Mesenchymal stem cell (in vitro differentiated cells and primary cell): ENCODE measurements at regions not wholly inside any gene's neighbourhood (a gene's known extent, or its start where the extent isn't known, plus 50 kb on each side); places are given as distances from the start of the nearest gene placed in this dataset.

Experiments
- DNase-seq: peaks from one replicate; pipeline ENCODE4 v3.0.0-alpha.2; 2013
- H2AFZ ChIP-seq: one replicate; pipeline ENCODE4 v1.6.1; 2013; ENCODE audit warnings: low read depth, mild to moderate bottlenecking, control low read depth, inconsistent platforms, low read length, moderate library complexity
- H2AK5ac ChIP-seq: 2 replicates; pipeline ENCODE4 v1.6.1; 2013; ENCODE audit warnings: low read length, moderate library complexity, mild to moderate bottlenecking, inconsistent platforms; ENCODE audit not compliant: severe bottlenecking
- H2BK120ac ChIP-seq: one replicate; pipeline ENCODE4 v1.6.1; 2013; ENCODE audit warnings: low read depth, mild to moderate bottlenecking, inconsistent platforms, low read length, moderate library complexity
- H2BK12ac ChIP-seq, 2 experiments: one replicate each; pipeline ENCODE4 v1.6.1; 2013; ENCODE audit warnings: inconsistent platforms in 2 of 2, low read length in 2 of 2, mild to moderate bottlenecking in 2 of 2, moderate library complexity in 2 of 2, control low read depth in 1 of 2
- H2BK15ac ChIP-seq: one replicate; pipeline ENCODE4 v1.6.1; 2013; ENCODE audit warnings: mild to moderate bottlenecking, low read depth, inconsistent platforms; ENCODE audit not compliant: poor library complexity, severe bottlenecking
- H2BK5ac ChIP-seq: 2 replicates; pipeline ENCODE4 v1.6.1; 2013; ENCODE audit warnings: low read depth, mild to moderate bottlenecking, low read length, control low read depth, inconsistent platforms; ENCODE audit not compliant: poor library complexity, severe bottlenecking
- H3K14ac ChIP-seq, 2 experiments: one replicate each; pipeline ENCODE4 v1.6.1; 2013; ENCODE audit warnings: inconsistent platforms in 2 of 2, low read length in 2 of 2, control low read depth in 1 of 2, mild to moderate bottlenecking in 1 of 2, moderate library complexity in 1 of 2
- H3K18ac ChIP-seq, 2 experiments: one replicate each; pipeline ENCODE4 v1.6.1; 2013; ENCODE audit warnings: inconsistent platforms in 2 of 2, low read length in 2 of 2, control low read depth in 1 of 2, low read depth in 1 of 2, mild to moderate bottlenecking in 1 of 2
- H3K23ac ChIP-seq, 2 experiments: one replicate each; pipeline ENCODE4 v1.6.1; 2013; ENCODE audit warnings: inconsistent platforms in 2 of 2, low read length in 2 of 2, mild to moderate bottlenecking in 2 of 2, moderate library complexity in 2 of 2, control low read depth in 1 of 2
- H3K27ac ChIP-seq: 2 replicates; pipeline ENCODE4 v1.5.1; 2013; ENCODE audit warnings: mild to moderate bottlenecking, moderate library complexity, low read length, control low read depth, inconsistent platforms; ENCODE audit not compliant: poor library complexity, severe bottlenecking
- H3K27me3 ChIP-seq, 2 experiments: 2 replicates each; pipeline versions ENCODE4 v1.6.1 to v1.7.0; 2013; ENCODE audit warnings: low read length in 2 of 2, mild to moderate bottlenecking in 2 of 2, moderate library complexity in 2 of 2, control low read depth in 1 of 2, inconsistent platforms in 1 of 2; ENCODE audit not compliant: control insufficient read depth in 1 of 2, insufficient read depth in 1 of 2
- H3K36me3 ChIP-seq, 2 experiments: 2 replicates each; pipeline versions ENCODE4 v1.6.1 to v1.7.0; 2013; ENCODE audit warnings: low read length in 2 of 2, control low read depth in 1 of 2, inconsistent platforms in 1 of 2, low read depth in 1 of 2, mild to moderate bottlenecking in 1 of 2; ENCODE audit not compliant: insufficient read depth in 2 of 2, control insufficient read depth in 1 of 2
- H3K4ac ChIP-seq, 2 experiments: one replicate each; pipeline ENCODE4 v1.6.1; 2013; ENCODE audit warnings: inconsistent platforms in 2 of 2, low read length in 2 of 2, mild to moderate bottlenecking in 2 of 2, moderate library complexity in 2 of 2, control low read depth in 1 of 2, low read depth in 1 of 2
- H3K4me1 ChIP-seq: 2 replicates; pipeline ENCODE4 v1.6.1; 2013; ENCODE audit warnings: low read depth, low read length, control low read depth; ENCODE audit not compliant: control insufficient read depth, insufficient read depth
- H3K4me2 ChIP-seq: 2 replicates; pipeline ENCODE4 v1.6.1; 2013; ENCODE audit warnings: low read length, mild to moderate bottlenecking, inconsistent platforms; ENCODE audit not compliant: poor library complexity, severe bottlenecking
- H3K4me3 ChIP-seq, 2 experiments: 2 replicates each; pipeline versions ENCODE4 v1.5.1 to v1.7.0; 2013; ENCODE audit warnings: low read length in 2 of 2, mild to moderate bottlenecking in 2 of 2, control low read depth in 1 of 2, low read depth in 1 of 2; ENCODE audit not compliant: insufficient read depth in 1 of 2
- H3K79me1 ChIP-seq: replicated peaks from 2 replicates; pipeline ENCODE4 v1.6.1; 2013; ENCODE audit warnings: mild to moderate bottlenecking, control low read depth, low read length, inconsistent platforms; ENCODE audit not compliant: poor library complexity, severe bottlenecking
- H3K9ac ChIP-seq: 2 replicates; pipeline ENCODE4 v1.7.0; 2013; ENCODE audit warnings: mild to moderate bottlenecking, low read length, moderate library complexity
- H3K9me3 ChIP-seq: 2 replicates; pipeline ENCODE4 v1.7.0; 2013; ENCODE audit warnings: mild to moderate bottlenecking, low read length; ENCODE audit not compliant: control insufficient read depth
- H4K8ac ChIP-seq: one replicate; pipeline ENCODE4 v1.6.1; 2013; ENCODE audit warnings: inconsistent platforms, mild to moderate bottlenecking, low read length, moderate library complexity
- H4K91ac ChIP-seq: one replicate; pipeline ENCODE4 v1.6.1; 2013; ENCODE audit warnings: mild to moderate bottlenecking, low read length, inconsistent platforms
- WGBS: methylation state at CpG from one replicate; pipeline ENCODE4 v1.1.7; 2013; ENCODE audit warnings: mixed read lengths; 5-methylcytosine and 5-hydroxymethylcytosine counted together

DNA sequence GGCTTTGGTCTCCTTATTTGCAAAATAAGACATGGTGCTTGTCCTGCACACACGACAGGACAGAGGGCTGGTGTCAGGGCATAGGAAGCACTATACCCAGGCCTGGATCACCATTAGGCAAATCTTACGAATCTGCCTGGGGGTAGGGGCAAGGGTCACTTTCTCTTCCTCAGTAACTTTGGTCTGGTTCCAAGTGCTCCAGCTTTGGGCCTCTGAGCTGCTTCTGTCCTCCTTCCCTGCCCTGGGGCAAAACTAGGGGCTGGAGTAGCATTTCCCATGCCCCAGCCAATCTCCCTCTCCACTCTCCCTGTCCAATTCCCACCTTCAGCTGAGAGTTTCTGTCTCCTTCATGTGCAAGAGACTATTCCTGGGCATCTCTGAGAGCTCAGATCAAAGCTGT, 123.7 kb upstream of the NECTIN1 start:
- DNase-seq = no peak
- Histone ChIP-seq H3K4me1 (no peaks in the 10 kb centered on the region), H3K79me1 (no peaks in the 10 kb centered on the region), H4K91ac (no peak overlapping the region), H2BK120ac (no peak overlapping the region), H3K27me3 (peaks cover 18 to 82% of the 10 kb centered on the region in 2 experiments), H3K9me3 (peaks cover 5% of the 10 kb centered on the region), H3K23ac (no peak overlapping the region), H2AK5ac (no peak overlapping the region), H3K14ac (no peak overlapping the region), H2BK12ac (no peak overlapping the region), H3K36me3 (no peaks in the 10 kb centered on the region), H3K4ac (no peak overlapping the region), H2BK5ac (no peak overlapping the region), H3K4me2 (no peak overlapping the region), H4K8ac (no peak overlapping the region), H3K18ac (no peak overlapping the region), H3K27ac (no peak overlapping the region), H2BK15ac (no peak overlapping the region), H3K9ac (no peak overlapping the region), H2AFZ (no peak overlapping the region), H3K4me3 (no peak overlapping the region)
- 64% methylated on average over 2 of the region's 2 CpGs for WGBS

DNA sequence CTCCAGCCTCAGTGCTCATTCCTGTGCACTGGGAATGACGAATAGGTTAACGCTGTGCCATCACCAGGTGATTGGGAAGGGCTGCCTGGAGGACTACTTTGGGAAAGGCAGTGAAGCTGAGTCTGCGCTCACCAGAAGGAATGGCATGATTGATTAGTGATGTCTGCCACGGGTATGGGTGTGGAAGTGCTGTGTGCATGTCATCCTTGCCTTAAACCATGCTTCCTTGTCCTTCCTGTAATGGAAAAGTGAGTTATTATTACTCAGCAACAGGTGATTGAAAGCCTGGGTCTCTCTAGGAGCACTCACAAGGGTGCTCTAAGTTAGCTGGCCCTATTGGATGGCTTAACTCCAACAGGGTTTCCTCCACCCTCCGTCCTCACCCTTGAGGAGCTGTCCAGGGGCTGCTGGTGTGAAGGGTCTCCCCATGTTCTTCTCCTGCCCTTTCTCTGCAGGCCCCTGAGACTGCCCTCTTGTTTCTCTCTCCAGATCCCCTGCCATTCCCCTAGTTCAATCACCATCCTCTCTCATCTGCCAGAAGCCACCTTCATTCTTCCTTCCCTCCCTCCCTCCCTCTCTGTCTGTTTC, 121.9 kb upstream of the NECTIN1 start:
- 75% methylated on average over 5 of the region's 5 CpGs for WGBS
- Histone ChIP-seq H2BK12ac (no peak overlapping the region), H3K23ac (no peak overlapping the region), H3K4me1 (no peaks in the 10 kb centered on the region), H3K18ac (no peak overlapping the region), H3K4me3 (no peak overlapping the region), H2AFZ (no peak overlapping the region), H3K79me1 (no peaks in the 10 kb centered on the region), H2BK120ac (no peak overlapping the region), H3K4me2 (no peak overlapping the region), H3K4ac (no peak overlapping the region), H4K8ac (no peak overlapping the region), H3K9ac (no peak overlapping the region), H3K36me3 (no peaks in the 10 kb centered on the region), H2AK5ac (no peak overlapping the region), H4K91ac (no peak overlapping the region), H2BK15ac (no peak overlapping the region), H2BK5ac (no peak overlapping the region), H3K27ac (no peak overlapping the region), H3K9me3 (peaks cover 14% of the 10 kb centered on the region), H3K14ac (no peak overlapping the region), H3K27me3 (peaks cover 15 to 68% of the 10 kb centered on the region in 2 experiments)
- no peak for DNase-seq

DNA sequence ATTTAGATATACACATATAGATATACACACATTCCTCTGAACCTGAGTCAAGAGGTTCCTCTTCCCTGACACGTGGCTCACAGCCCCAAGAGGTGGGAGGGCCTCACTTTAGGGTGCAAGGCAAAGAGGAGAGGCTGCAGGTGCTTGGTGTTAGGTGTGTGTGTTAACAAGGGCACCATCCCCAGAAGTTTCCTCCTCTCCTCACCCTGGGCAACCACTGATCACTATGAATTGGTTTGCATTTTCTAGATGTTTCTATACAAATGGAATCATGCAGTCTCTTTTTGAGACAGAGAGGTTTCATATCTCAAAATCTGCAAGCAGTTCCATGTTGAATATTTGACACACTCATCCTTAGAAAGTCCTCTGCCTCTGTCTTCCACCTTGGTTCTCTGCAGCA, 120.9 kb upstream of the NECTIN1 start:
- Histone ChIP-seq H3K27me3 (peaks cover 15 to 61% of the 10 kb centered on the region in 2 experiments), H2BK5ac (no peak overlapping the region)
- 25% methylated on average over 1 of the region's 1 CpG for WGBS

DNA sequence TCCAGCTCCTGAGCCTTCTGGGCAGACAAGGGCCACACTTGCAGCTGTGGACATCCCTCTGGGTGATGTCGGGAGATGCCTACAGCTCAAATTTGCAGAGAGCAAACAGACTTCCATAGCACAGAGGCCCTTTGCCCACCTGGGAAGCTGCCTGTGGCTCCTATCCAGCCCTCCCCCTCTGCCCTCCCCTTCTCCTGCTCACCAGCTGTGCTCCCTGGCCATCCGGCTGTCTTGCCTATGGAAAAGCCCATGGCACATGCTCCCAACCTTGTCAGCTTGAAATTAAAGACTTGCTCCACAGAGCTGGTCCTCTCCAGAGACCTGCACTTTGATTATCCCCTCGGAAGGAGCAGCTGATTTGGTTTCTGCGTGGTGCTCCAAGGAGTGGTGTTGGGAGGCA, 118.9 kb upstream of the NECTIN1 start:
- H3K4me2 ChIP-seq = no peak overlapping the region
- WGBS = 73% methylated on average over 4 of the region's 4 CpGs
- no peak overlapping the region for H2BK5ac ChIP-seq
- no peak for DNase-seq
- no peaks in the 10 kb centered on the region for H3K36me3 ChIP-seq
- H2BK12ac ChIP-seq = no peak overlapping the region
- H3K9me3 ChIP-seq = peaks cover 16% of the 10 kb centered on the region
- no peak overlapping the region for H2BK15ac ChIP-seq
- peaks cover 5 to 47% of the 10 kb centered on the region in 2 experiments for H3K27me3 ChIP-seq
- H4K91ac ChIP-seq = no peak overlapping the region
- no peaks in the 10 kb centered on the region for H3K4me1 ChIP-seq
- no peak overlapping the region for H3K4me3 ChIP-seq
- H2BK120ac ChIP-seq = no peak overlapping the region
- no peak overlapping the region for H3K9ac ChIP-seq
- no peak overlapping the region for H3K23ac ChIP-seq
- H4K8ac ChIP-seq = no peak overlapping the region
- no peak overlapping the region for H3K14ac ChIP-seq
- no peak overlapping the region for H3K18ac ChIP-seq
- no peak overlapping the region for H2AFZ ChIP-seq
- H3K4ac ChIP-seq = no peak overlapping the region
- H2AK5ac ChIP-seq = no peak overlapping the region
- H3K27ac ChIP-seq = no peak overlapping the region
- no peaks in the 10 kb centered on the region for H3K79me1 ChIP-seq

More for the DNA sequence above, 120.9 kb upstream of the NECTIN1 start:
- Histone ChIP-seq H3K4me2 (no peak overlapping the region), H4K8ac (no peak overlapping the region), H3K9ac (no peak overlapping the region), H3K4me3 (no peak overlapping the region), H3K27ac (no peak overlapping the region), H3K23ac (no peak overlapping the region), H2AK5ac (no peak overlapping the region), H2BK12ac (no peak overlapping the region), H2BK120ac (no peak overlapping the region), H3K4ac (no peak overlapping the region), H3K14ac (no peak overlapping the region), H3K79me1 (no peaks in the 10 kb centered on the region), H3K36me3 (no peaks in the 10 kb centered on the region), H3K18ac (no peak overlapping the region), H4K91ac (no peak overlapping the region), H3K4me1 (no peaks in the 10 kb centered on the region), H2BK15ac (no peak overlapping the region), H3K9me3 (peaks cover 16% of the 10 kb centered on the region), H2AFZ (no peak overlapping the region)
- no peak for DNase-seq
